ENCODE measurements at regions not wholly inside any gene's neighbourhood (a gene's known extent, or its start where the extent isn't known, plus 50 kb on each side); places are given as distances from the start of the nearest gene placed in this dataset.

GRCh38 chr2:4107179-4107578 is 403.8 kb downstream of the DCDC2C start:
- TF ChIP-seq CTCF (IDR thresholded peaks at IDR 0.05) (no peak), POLR2A (IDR thresholded peaks at IDR 0.05) (no peak)

Data from thyroid gland (tissue), 4 donors.